22Rv1 (cell line): ENCODE measurements at regions not wholly inside any gene's neighbourhood (a gene's known extent, or its start where the extent isn't known, plus 50 kb on each side); places are given as distances from the start of the nearest gene placed in this dataset.

Experiments
- H3K27ac ChIP-seq: fragments of 450-650 bp; 2 replicates; pipeline ENCODE4 v1.5.1; 2017
- ZFX ChIP-seq: fragments of 450-650 bp; IDR thresholded peaks from 2 replicates; pipeline ENCODE4 v1.6.1; 2017; ENCODE audit warnings: antibody characterized with exemption, borderline replicate concordance
- TF ChIP-seq, protein P1 (sequence below): fragments of 450-650 bp; IDR thresholded peaks from 2 replicates; pipeline ENCODE4 v1.5.1; 2017; ENCODE audit warnings: mild to moderate bottlenecking

GRCh38 chr4:38567457-38567856 is 96.5 kb upstream of the KLF3 start:
- no peak overlapping the region for H3K27ac ChIP-seq

GRCh38 chr4:38568768-38569167 is 95.2 kb upstream of the KLF3 start:
- TF ChIP-seq, protein P1, sequence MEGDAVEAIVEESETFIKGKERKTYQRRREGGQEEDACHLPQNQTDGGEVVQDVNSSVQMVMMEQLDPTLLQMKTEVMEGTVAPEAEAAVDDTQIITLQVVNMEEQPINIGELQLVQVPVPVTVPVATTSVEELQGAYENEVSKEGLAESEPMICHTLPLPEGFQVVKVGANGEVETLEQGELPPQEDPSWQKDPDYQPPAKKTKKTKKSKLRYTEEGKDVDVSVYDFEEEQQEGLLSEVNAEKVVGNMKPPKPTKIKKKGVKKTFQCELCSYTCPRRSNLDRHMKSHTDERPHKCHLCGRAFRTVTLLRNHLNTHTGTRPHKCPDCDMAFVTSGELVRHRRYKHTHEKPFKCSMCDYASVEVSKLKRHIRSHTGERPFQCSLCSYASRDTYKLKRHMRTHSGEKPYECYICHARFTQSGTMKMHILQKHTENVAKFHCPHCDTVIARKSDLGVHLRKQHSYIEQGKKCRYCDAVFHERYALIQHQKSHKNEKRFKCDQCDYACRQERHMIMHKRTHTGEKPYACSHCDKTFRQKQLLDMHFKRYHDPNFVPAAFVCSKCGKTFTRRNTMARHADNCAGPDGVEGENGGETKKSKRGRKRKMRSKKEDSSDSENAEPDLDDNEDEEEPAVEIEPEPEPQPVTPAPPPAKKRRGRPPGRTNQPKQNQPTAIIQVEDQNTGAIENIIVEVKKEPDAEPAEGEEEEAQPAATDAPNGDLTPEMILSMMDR = no peak
- TF ChIP-seq ZFX = no peak
- H3K27ac ChIP-seq = no peak overlapping the region

More at GRCh38 chr4:38567457-38567856, 96.5 kb upstream of the KLF3 start:
- no peak for TF ChIP-seq ZFX
- TF ChIP-seq, protein P1 = no peak

DNA sequence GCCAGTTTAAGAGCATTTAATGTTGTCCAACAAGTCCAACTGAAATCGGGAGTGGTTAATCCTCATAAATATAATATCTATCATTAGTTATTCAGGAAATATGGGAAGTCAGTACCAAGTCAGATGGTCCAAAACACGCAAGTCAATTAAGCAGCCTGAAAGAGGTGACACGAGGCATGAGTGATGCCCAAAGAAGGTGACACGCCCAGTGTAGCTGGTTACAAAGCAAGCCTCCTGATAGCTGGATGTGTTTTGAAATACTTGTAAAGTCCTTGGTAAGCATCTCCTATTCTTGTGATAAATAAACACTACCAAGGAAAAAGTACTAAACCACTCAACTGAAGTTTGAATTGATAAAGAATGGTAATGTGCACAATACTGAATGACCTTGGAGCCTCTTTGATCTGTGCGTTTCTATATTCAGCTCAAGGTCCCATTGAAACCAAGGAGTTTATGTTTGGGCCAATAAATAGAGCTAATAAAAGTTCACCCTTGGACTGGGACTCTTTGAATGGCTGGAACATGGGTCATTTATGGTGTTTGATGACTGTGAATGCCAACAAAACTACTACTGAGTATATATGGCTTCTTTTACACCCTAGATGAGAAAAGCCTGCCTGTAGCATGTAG is 93.2 kb upstream of the KLF3 start:
- peak overlapping the region; percentile 24; the same call in 1 of the 2 replicates for H3K27ac ChIP-seq
- TF ChIP-seq ZFX = no peak
- TF ChIP-seq, protein P1 = no peak

DNA sequence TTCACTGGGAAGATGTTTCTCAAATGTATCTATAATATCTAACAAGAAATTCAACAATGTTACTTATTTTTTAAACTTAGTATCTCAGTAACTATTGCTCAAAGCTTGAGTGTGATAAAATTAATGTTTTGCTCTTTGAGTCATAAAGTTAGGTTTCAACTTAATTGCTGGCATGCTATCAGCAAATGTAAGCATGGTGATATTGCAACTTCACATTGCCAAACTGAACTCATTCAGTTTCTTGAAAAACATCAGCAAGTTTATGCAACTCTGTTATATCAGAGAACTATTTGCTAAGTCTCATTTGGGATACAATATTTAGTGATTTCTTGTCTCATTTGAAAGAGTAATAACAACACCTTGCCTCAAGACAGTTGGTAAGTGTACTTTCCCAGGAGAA is 91.2 kb upstream of the KLF3 start:
- H3K27ac ChIP-seq = no peak overlapping the region
- TF ChIP-seq, protein P1 = no peak
- no peak for TF ChIP-seq ZFX

DNA sequence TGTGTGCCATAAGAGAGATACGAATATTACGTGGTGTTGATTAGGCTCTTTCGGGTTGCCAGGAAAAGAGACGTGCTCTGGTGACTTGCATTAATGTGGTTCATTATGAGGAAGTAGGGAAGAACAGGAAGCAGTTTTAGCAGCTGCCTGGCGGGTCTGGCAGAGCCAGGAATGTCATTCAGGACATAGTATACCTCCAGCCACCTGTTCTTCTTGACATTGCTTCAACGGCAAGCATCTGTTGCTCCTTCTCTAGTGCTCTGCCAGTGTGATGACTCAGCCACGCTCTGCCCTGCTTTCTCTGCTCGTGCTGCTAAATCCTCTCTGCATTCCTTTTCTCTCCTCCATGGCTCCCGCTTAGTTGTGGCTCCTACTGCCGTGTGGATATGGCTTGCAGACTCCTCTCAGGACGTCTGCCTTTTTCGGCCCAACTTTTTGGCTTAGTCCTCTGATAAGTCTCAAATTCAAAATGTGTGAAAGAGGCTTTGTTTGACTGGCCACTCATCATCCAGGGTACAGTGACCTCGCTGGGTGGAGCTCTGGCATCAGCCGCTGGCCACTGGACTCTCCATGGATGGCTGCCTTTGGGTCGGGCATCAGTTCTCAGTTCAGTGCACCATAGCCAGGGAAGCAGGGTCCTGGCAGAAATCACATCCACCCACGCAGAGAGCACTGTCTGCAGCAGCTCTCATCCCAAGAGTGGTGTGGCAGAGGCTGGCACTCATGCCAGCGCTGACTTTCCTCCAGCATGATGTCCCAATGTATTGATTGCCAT is 89.3 kb upstream of the KLF3 start:
- H3K27ac ChIP-seq = no peak overlapping the region
- TF ChIP-seq, protein P1 = no peak
- no peak for TF ChIP-seq ZFX

GRCh38 chr4:38576767-38577166 is 87.2 kb upstream of the KLF3 start:
- no peak for TF ChIP-seq ZFX
- TF ChIP-seq, protein P1 = no peak
- no peak overlapping the region for H3K27ac ChIP-seq

GRCh38 chr4:38577462-38577861 is 86.5 kb upstream of the KLF3 start:
- TF ChIP-seq, protein P1 = no peak
- TF ChIP-seq ZFX = no peak
- H3K27ac ChIP-seq = no peak overlapping the region
